LNCAP (cell line): ENCODE measurements at regions not wholly inside any gene's neighbourhood (a gene's known extent, or its start where the extent isn't known, plus 50 kb on each side); places are given as distances from the start of the nearest gene placed in this dataset.

Source experiments
- TF ChIP-seq, protein P1 (sequence below): fragments of 450-650 bp; IDR thresholded peaks from 2 replicates; pipeline ENCODE4 v1.5.1; 2017; ENCODE audit warnings: mild to moderate bottlenecking

DNA sequence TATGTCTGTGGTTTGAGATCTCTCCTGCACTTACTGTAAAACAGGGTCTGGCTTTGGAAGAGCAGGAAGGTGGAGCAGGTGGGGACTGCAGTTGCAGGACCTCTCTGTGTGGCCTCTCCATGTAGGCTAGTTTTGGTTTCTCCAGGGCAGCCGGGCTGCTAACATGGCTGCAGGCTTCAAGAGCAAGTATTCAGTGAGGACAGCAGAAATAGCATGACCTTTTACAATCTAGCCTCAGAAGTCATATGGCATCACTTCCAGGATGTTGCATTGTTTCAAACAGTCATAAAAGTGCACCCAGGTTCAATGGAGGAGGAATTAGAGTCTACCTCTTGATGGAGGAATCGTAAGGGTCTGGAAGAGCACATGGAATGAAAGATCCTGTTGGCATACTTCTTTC is 728.7 kb downstream of the NTRK3 start:
- TF ChIP-seq, protein P1, sequence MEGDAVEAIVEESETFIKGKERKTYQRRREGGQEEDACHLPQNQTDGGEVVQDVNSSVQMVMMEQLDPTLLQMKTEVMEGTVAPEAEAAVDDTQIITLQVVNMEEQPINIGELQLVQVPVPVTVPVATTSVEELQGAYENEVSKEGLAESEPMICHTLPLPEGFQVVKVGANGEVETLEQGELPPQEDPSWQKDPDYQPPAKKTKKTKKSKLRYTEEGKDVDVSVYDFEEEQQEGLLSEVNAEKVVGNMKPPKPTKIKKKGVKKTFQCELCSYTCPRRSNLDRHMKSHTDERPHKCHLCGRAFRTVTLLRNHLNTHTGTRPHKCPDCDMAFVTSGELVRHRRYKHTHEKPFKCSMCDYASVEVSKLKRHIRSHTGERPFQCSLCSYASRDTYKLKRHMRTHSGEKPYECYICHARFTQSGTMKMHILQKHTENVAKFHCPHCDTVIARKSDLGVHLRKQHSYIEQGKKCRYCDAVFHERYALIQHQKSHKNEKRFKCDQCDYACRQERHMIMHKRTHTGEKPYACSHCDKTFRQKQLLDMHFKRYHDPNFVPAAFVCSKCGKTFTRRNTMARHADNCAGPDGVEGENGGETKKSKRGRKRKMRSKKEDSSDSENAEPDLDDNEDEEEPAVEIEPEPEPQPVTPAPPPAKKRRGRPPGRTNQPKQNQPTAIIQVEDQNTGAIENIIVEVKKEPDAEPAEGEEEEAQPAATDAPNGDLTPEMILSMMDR = no peak

DNA sequence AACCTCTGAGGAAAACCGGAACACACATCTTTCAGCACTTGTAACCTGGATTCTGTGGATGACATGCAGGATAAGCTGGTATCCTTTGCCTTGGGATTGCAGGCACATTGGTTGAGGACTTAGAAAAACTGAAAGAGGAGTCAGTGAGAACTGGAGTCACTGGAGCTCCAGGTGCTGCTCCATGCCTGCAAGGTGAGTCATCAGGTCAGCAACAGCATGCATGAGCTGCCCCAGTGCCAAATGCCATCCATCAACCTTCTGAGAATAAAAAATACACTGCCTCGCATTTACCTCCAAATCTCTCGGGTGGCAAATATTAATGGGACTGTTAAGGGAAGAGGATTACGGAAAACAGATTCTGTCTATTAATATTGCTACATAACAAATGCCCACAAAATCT is 729.1 kb downstream of the NTRK3 start:
- TF ChIP-seq, protein P1 = no peak

DNA sequence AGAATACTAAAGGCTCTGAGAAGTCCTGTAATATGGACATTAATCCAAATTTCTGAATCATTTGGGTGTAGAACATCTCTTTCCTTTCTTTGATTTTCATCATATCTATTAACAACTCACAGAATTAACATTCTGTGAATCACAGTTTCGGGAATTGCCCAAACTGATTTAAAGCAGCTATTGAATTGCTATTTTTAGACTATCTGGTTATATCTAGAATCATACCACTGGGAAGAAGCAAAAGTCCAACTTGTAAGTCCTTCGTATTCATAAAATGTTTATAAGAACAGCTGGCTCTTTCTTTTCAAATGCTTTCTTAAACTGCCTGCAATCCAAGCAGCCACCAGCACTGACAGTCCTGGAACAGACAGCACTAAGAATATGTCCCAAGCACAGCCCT is 733.0 kb downstream of the NTRK3 start:
- TF ChIP-seq, protein P1 = no peak

DNA sequence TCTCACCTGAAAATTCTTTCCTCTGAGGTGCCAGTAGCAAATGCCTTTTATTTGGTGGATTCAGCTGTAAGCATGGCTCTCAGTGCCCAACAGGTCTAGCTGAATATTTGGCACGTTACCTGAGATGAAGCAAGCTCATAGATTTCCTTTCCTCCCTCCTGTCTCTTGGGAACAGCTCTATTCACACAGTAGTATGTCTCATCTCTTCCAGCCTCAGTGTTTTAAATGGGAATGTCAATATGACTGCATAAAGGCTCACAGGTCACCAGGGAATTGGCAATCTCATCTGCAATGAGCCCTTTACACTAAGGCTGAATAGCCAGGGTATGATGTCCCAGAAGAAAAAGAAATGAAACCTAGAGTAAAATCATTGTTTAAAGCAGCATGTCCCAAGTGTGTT is 733.5 kb downstream of the NTRK3 start:
- TF ChIP-seq, protein P1 = no peak

DNA sequence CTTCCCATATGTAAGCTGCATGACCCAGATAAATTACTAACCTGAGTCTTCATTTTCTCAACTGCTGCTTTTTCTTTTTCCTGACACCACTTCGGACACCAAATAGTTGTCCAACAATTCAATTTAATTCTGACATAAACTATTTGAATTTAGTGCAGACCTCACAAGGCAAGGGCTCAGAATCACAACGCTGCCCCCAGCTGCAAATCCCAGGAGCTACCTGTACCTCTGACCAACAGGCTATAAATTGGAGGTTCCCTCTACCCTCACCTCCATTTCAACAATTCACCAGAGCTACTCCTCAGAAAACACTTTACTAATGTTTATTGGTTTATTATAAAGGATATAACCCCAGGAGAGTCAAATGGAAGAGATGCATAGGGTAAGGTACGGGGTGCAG is 737.6 kb downstream of the NTRK3 start:
- TF ChIP-seq, protein P1 = no peak

DNA sequence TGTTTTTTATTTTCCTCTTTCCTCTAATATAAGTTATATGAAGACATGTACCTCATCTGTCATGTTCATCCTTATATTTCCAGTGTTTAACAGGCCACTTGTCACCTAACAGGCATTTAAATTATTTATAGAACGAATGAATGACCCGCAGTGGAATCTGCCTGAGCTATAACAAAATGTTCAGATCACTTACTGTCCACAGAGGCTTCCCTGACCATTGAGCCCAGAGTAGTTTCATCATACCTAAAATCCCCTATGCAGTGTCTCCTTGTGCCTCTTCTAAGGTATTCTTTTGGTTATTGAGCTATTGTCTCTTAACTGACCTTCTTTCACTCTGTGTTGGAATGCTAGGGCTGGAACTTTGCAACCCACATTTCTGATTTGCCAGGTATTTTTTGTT is 748.5 kb downstream of the NTRK3 start:
- TF ChIP-seq, protein P1 = no peak

DNA sequence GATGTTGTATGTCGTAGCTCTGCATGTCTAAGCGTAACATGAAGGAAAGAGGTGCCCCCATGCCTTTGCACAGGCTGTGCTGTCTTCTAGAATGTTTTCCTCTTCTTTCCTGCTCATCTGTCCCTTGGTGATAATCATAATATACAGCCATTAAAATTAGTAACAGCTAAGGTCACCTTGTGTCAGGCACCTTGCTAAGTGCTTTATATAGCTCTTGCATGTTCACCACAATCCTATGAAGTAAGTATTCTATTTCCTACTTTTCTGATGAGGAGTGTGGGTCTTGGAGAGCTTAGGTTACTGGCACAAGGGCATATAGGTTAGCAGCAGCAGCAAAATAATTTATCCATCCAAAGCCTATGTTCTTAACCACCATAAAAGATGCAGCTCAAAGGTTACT is 754.4 kb downstream of the NTRK3 start:
- TF ChIP-seq, protein P1 = no peak

DNA sequence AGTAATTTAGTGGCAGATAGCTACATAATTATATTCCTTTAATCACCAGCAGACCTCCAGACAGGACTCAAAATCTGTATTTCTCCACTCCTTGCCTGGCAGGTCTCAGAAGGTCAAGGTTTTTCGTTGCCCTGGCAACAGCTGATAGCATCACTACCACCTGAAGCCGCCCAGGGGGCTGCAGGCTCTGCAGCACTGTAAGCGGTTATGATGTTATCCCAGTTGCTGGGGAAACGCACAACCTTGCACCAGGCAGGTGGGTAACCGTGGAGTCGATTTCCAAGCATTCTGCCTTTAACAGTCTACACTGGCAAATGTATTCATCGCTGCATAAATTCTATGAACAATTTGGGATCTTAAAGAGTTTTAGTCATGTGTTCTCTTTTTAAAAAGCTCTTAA is 756.3 kb downstream of the NTRK3 start:
- TF ChIP-seq, protein P1 = no peak
